ENCODE measurements at regions not wholly inside any gene's neighbourhood (a gene's known extent, or its start where the extent isn't known, plus 50 kb on each side); places are given as distances from the start of the nearest gene placed in this dataset.

- DNase-seq = peak; percentile 1
Observed at GRCh38 chr4:19694812-19695211, 556.9 kb upstream of the SLIT2 start.

GRCh38 chr4:19693936-19694570, 557.7 kb upstream of the SLIT2 start:
- peak; percentile 55 for DNase-seq

- DNase-seq = no peak
Observed at GRCh38 chr4:19689511-19689910, 562.2 kb upstream of the SLIT2 start.

GRCh38 chr4:19686456-19686855, 565.2 kb upstream of the SLIT2 start:
- DNase-seq = no peak

- DNase-seq = no peak
Observed at GRCh38 chr4:19684084-19684483, 567.6 kb upstream of the SLIT2 start.

- DNase-seq = no peak
Observed at GRCh38 chr4:19683426-19683825, 568.3 kb upstream of the SLIT2 start.

- no peak for DNase-seq
Observed at GRCh38 chr4:19677211-19677610, 574.5 kb upstream of the SLIT2 start.

- DNase-seq = no peak
Observed at GRCh38 chr4:19675172-19675811, 576.4 kb upstream of the SLIT2 start.

GRCh38 chr4:19659101-19659500, 592.6 kb upstream of the SLIT2 start:
- DNase-seq = no peak

- DNase-seq = no peak
Observed at GRCh38 chr4:19657856-19658255, 593.8 kb upstream of the SLIT2 start.

GRCh38 chr4:19655666-19656065, 596.0 kb upstream of the SLIT2 start:
- no peak for DNase-seq

- DNase-seq = no peak
Observed at GRCh38 chr4:19650903-19651864, 600.5 kb upstream of the SLIT2 start.

- DNase-seq = no peak
Observed at GRCh38 chr4:19645589-19645988, 606.1 kb upstream of the SLIT2 start.

- DNase-seq = no peak
Observed at GRCh38 chr4:19636451-19636850, 615.3 kb upstream of the SLIT2 start.

GRCh38 chr4:19631814-19632213, 619.9 kb upstream of the SLIT2 start:
- no peak for DNase-seq

GRCh38 chr4:19623866-19624265, 627.8 kb upstream of the SLIT2 start:
- no peak for DNase-seq

GRCh38 chr4:19615086-19615689, 636.5 kb upstream of the SLIT2 start:
- DNase-seq = no peak

- no peak for DNase-seq
Observed at GRCh38 chr4:19614171-19614570, 637.5 kb upstream of the SLIT2 start.

- DNase-seq = no peak
Observed at GRCh38 chr4:19596342-19596741, 655.4 kb upstream of the SLIT2 start.

GRCh38 chr4:19592391-19592790, 659.3 kb upstream of the SLIT2 start:
- no peak for DNase-seq

- DNase-seq = no peak
Observed at GRCh38 chr4:19583827-19584569, 667.7 kb upstream of the SLIT2 start.

GRCh38 chr4:19580095-19580494, 671.6 kb upstream of the SLIT2 start:
- DNase-seq = no peak

GRCh38 chr4:19579608-19580007, 672.1 kb upstream of the SLIT2 start:
- no peak for DNase-seq

Measured in OCI-M1 (cell line).